ENCODE measurements at regions not wholly inside any gene's neighbourhood (a gene's known extent, or its start where the extent isn't known, plus 50 kb on each side); places are given as distances from the start of the nearest gene placed in this dataset.

- Histone ChIP-seq H3K4me2 (ENCODE audit: low read length) (no peak overlapping the region), H3K9me3 (ENCODE audit: low read length) (no peaks in the 10 kb centered on the region), H3F3A (ENCODE audit: insufficient read depth, low read length) (no peaks in the 10 kb centered on the region), H3K9ac (ENCODE audit: low read length) (no peak overlapping the region), H3K27ac (ENCODE audit: low read depth, low read length, poor library complexity, severe bottlenecking) (no peak overlapping the region), H4K20me1 (ENCODE audit: insufficient read depth, low read length) (no peaks in the 10 kb centered on the region), H3K36me3 (ENCODE audit: insufficient read depth, low read length) (no peaks in the 10 kb centered on the region), H3K9me2 (ENCODE audit: low read depth, low read length) (no peaks in the 10 kb centered on the region), H2AFZ (ENCODE audit: low read length) (no peak overlapping the region), H3K4me1 (ENCODE audit: insufficient read depth, low read length, severe bottlenecking) (no peaks in the 10 kb centered on the region), H3K4me3 (ENCODE audit: low read depth, low read length, poor library complexity, severe bottlenecking) (no peak overlapping the region), H3K79me2 (ENCODE audit: insufficient read depth, low read length) (no peaks in the 10 kb centered on the region), H3K27me3 (ENCODE audit: insufficient read depth, low read length) (no peaks in the 10 kb centered on the region)
- no peak for TF ChIP-seq CTCF (IDR thresholded peaks at IDR 0.05; ENCODE audit: low read length)
- TF ChIP-seq EZH2 (IDR thresholded peaks at IDR 0.05; ENCODE audit: borderline replicate concordance, low read length): no peak
Measured at GRCh38 chr5:122723606-122724352, 51.1 kb upstream of the SNX2 start.
